A673 (cell line): ENCODE measurements at regions not wholly inside any gene's neighbourhood (a gene's known extent, or its start where the extent isn't known, plus 50 kb on each side); places are given as distances from the start of the nearest gene placed in this dataset.

Source experiments
- CTCF ChIP-seq: fragments of 300-800, 200-600 bp; sonication (generic); conservative IDR thresholded peaks from 2 replicates; pipeline ENCODE4 v1.5.1; 2017; ENCODE audit warnings: low read depth, mild to moderate bottlenecking, antibody characterized with exemption, low read length, moderate library complexity, mixed read lengths
- EZH2 ChIP-seq: fragments of 200-600 bp; sonication (generic); IDR thresholded peaks from 2 replicates; pipeline ENCODE4 v1.6.1; 2017; ENCODE audit warnings: borderline replicate concordance, low read depth, mild to moderate bottlenecking, mixed read lengths, antibody characterized with exemption, low read length; ENCODE audit not compliant: poor library complexity, severe bottlenecking

GRCh38 chr3:25165306-25165705, 262.8 kb upstream of the RARB start:
- no peak for TF ChIP-seq CTCF
- TF ChIP-seq EZH2: no peak
